Adrenal gland (tissue), 5 donors: ENCODE measurements at regions not wholly inside any gene's neighbourhood (a gene's known extent, or its start where the extent isn't known, plus 50 kb on each side); places are given as distances from the start of the nearest gene placed in this dataset.

ENCODE experiments used
- POLR2A ChIP-seq, 2 donors: fragments of 450-650 bp; IDR thresholded peaks; one replicate each; pipeline ENCODE4 v1.6.1; 2017; ENCODE audit warnings: antibody characterized with exemption in 2 of 2, mild to moderate bottlenecking in 2 of 2, moderate library complexity in 1 of 2
- TF ChIP-seq, protein P1 (sequence below), 6 experiments: fragments of 450-650 bp in 4 of 6; fragments of 200-600 bp in 2 of 6; sonication (generic) in 1 of 6; IDR thresholded peaks; 1 replicate in 5 of 6; 2 replicates in 1 of 6; pipeline versions ENCODE4 v1.5.1 to v1.8.0; 2016 to 2021; ENCODE audit warnings: antibody characterized with exemption in 6 of 6, mild to moderate bottlenecking in 2 of 6, moderate library complexity in 1 of 6
- donor health status: DM: no; HTN: no; CAD: no.

DNA sequence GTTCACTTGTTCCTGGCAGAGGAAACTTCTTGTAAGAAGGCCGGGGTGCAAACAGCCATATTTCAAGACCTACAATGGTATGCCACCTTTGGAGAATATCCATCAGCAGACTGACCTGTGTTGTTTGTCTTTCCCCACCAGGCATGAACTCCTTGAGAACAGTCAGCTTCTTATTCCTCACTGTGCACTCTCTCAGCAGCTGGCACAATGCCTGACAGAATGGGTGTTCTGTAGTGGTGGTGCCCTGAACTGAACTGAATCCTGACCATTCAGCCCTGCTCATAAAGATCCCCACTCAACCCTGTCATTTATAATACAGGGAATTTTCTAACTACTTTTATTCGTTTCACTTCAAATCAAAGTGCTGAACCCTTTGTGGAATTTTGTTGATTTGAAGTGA, 206.9 kb downstream of the COX7C start:
- TF ChIP-seq, protein P1, sequence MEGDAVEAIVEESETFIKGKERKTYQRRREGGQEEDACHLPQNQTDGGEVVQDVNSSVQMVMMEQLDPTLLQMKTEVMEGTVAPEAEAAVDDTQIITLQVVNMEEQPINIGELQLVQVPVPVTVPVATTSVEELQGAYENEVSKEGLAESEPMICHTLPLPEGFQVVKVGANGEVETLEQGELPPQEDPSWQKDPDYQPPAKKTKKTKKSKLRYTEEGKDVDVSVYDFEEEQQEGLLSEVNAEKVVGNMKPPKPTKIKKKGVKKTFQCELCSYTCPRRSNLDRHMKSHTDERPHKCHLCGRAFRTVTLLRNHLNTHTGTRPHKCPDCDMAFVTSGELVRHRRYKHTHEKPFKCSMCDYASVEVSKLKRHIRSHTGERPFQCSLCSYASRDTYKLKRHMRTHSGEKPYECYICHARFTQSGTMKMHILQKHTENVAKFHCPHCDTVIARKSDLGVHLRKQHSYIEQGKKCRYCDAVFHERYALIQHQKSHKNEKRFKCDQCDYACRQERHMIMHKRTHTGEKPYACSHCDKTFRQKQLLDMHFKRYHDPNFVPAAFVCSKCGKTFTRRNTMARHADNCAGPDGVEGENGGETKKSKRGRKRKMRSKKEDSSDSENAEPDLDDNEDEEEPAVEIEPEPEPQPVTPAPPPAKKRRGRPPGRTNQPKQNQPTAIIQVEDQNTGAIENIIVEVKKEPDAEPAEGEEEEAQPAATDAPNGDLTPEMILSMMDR (IDR thresholded peaks at IDR 0.05), result no peak
- TF ChIP-seq POLR2A (IDR thresholded peaks at IDR 0.05), result no peak
